Upper lobe of left lung (tissue), 4 donors: ENCODE measurements at regions not wholly inside any gene's neighbourhood (a gene's known extent, or its start where the extent isn't known, plus 50 kb on each side); places are given as distances from the start of the nearest gene placed in this dataset.

Source experiments
- POLR2A ChIP-seq, 4 donors: fragments of 450-650 bp; IDR thresholded peaks; one replicate each; pipeline ENCODE4 v1.5.1; 2016 to 2017; ENCODE audit warnings: antibody characterized with exemption in 4 of 4, mild to moderate bottlenecking in 2 of 4
- TF ChIP-seq, protein P1 (sequence below), 6 experiments: fragments of 450-650 bp in 4 of 6; fragments of 200-600 bp in 2 of 6; sonication (generic) in 2 of 6; IDR thresholded peaks; one replicate each; pipeline ENCODE4 v1.5.1; 2016 to 2019; ENCODE audit warnings: antibody characterized with exemption in 6 of 6

DNA sequence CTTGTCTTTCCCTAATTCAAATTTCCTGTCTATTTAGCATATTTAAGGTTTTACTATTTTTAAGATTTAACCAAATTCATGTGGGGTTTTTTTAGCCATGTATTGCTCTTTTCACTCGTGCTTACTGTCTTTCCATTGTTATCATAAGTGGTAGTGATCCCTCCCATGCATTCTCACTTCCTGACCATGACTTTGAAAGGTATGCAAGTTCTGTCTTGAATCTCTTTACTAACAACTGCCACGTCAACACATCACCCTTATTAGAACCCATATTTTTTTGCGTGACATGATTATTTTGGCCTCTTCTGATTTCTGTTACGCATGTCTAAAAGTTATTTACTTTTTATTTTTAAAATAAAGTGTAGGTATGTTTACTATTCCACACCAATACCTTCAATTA lies 94.7 kb upstream of the CDH6 start:
- TF ChIP-seq POLR2A (IDR thresholded peaks at IDR 0.05), result no peak
- TF ChIP-seq, protein P1, sequence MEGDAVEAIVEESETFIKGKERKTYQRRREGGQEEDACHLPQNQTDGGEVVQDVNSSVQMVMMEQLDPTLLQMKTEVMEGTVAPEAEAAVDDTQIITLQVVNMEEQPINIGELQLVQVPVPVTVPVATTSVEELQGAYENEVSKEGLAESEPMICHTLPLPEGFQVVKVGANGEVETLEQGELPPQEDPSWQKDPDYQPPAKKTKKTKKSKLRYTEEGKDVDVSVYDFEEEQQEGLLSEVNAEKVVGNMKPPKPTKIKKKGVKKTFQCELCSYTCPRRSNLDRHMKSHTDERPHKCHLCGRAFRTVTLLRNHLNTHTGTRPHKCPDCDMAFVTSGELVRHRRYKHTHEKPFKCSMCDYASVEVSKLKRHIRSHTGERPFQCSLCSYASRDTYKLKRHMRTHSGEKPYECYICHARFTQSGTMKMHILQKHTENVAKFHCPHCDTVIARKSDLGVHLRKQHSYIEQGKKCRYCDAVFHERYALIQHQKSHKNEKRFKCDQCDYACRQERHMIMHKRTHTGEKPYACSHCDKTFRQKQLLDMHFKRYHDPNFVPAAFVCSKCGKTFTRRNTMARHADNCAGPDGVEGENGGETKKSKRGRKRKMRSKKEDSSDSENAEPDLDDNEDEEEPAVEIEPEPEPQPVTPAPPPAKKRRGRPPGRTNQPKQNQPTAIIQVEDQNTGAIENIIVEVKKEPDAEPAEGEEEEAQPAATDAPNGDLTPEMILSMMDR (IDR thresholded peaks at IDR 0.05), result no peak
